HCT116 (cell line): ENCODE measurements at regions not wholly inside any gene's neighbourhood (a gene's known extent, or its start where the extent isn't known, plus 50 kb on each side); places are given as distances from the start of the nearest gene placed in this dataset.

ENCODE experiments used
- ATAC-seq: fragments of 200-7000 bp; cut with Tn5 transposase; 2 replicates; pipeline ENCODE4 v1.9.1; 2020; ENCODE audit warnings: mild to moderate bottlenecking, moderate library complexity
- BruUV-seq: library from RNA; stranded (reverse); fragments of 400-500 nt; replicated peaks from 2 replicates; lab custom pipeline; 2021; lab: Mats Ljungman, UMichigan
- CTCF ChIA-PET: fragments of 300-600 bp; sonication (Branson Sonifier 250); formaldehyde crosslinking; loops from one replicate; lab custom pipeline; 2021; ENCODE audit warnings: antibody characterized with exemption; lab: Charles Lee
- POLR2A ChIA-PET: fragments of 300-600, 350-600 bp; sonication (Branson Sonifier 250); formaldehyde crosslinking; loops from one replicate; lab custom pipeline; 2021; ENCODE audit warnings: antibody characterized with exemption; lab: Charles Lee
- RAD21 ChIA-PET, 2 experiments: fragments of 300-600 bp; sonication (Branson Sonifier 250); formaldehyde crosslinking; loops; one replicate each; lab custom pipeline; 2023; ENCODE audit warnings: low total read pairs in 2 of 2; ENCODE audit not compliant: uncharacterized antibody in 2 of 2, unreplicated experiment in 2 of 2, low non-redundant PET in 1 of 2; lab: Charles Lee
- DNase-seq: peaks from one replicate; pipeline ENCODE4 v3.0.0-alpha.2; 2010; ENCODE audit warnings: low read depth, low spot score
- H2AFZ ChIP-seq: fragments of 200-600 bp; shearing (Covaris generic), sonication (generic); 2 replicates; pipeline ENCODE4 v1.6.1; 2017; ENCODE audit warnings: low read depth, mixed run types, mixed read lengths, antibody characterized with exemption, low read length; ENCODE audit not compliant: poor library complexity, severe bottlenecking
- H3K27ac ChIP-seq: 2 replicates; pipeline ENCODE4 v1.5.1; 2012; ENCODE audit warnings: low read depth, low read length
- H3K27me3 ChIP-seq: fragments of 200-600 bp; sonication (generic); 2 replicates; pipeline ENCODE4 v1.6.1; 2016; ENCODE audit warnings: mixed run types, low read length, mixed read lengths; ENCODE audit not compliant: insufficient read depth
- H3K36me3 ChIP-seq, 2 experiments: fragments of 200-500 bp in 1 of 2; fragments of 200-600 bp in 1 of 2; sonication (Bioruptor generic) in 1 of 2; sonication (generic) in 1 of 2; 2 replicates each; pipeline versions ENCODE4 v1.5.1 to v1.6.1; 2014 to 2016; ENCODE audit warnings: low read length in 2 of 2, inconsistent platforms in 1 of 2, mixed read lengths in 1 of 2, mixed run types in 1 of 2; ENCODE audit not compliant: insufficient read depth in 2 of 2, control insufficient read depth in 1 of 2
- H3K4me1 ChIP-seq, 2 experiments: fragments of 200-600 bp in 1 of 2; sonication (generic) in 1 of 2; 2 replicates each; pipeline versions ENCODE4 v1.5.1 to v1.6.1; 2012 to 2017; ENCODE audit warnings: low read length in 2 of 2, inconsistent platforms in 1 of 2, mild to moderate bottlenecking in 1 of 2, mixed read lengths in 1 of 2, mixed run types in 1 of 2, moderate library complexity in 1 of 2; ENCODE audit not compliant: insufficient read depth in 2 of 2, control insufficient read depth in 1 of 2
- H3K4me2 ChIP-seq: fragments of 200-600 bp; sonication (generic); 2 replicates; pipeline ENCODE4 v1.6.1; 2017; ENCODE audit warnings: mixed run types, low read length, mixed read lengths
- H3K4me3 ChIP-seq, 2 experiments: fragments of 200-600 bp in 1 of 2; sonication (generic) in 1 of 2; replicated peaks in 1 of 2; 2 replicates each; pipeline ENCODE4 v1.5.1; 2011 to 2016; ENCODE audit warnings: low read length in 2 of 2, control low read depth in 1 of 2, low read depth in 1 of 2, mild to moderate bottlenecking in 1 of 2, mixed read lengths in 1 of 2, mixed run types in 1 of 2
- H3K79me2 ChIP-seq: fragments of 200-600 bp; sonication (generic); 2 replicates; pipeline ENCODE4 v1.6.1; 2017; ENCODE audit warnings: mild to moderate bottlenecking, mixed run types, low read length, moderate library complexity, mixed read lengths; ENCODE audit not compliant: insufficient read depth
- H3K9ac ChIP-seq: fragments of 200-600 bp; sonication (generic); 2 replicates; pipeline ENCODE4 v1.6.1; 2016; ENCODE audit warnings: low read length, mixed read lengths
- H3K9me2 ChIP-seq: fragments of 200-600 bp; sonication (generic), shearing (Covaris generic); 2 replicates; pipeline ENCODE4 v1.6.1; 2017; ENCODE audit warnings: mixed run types, mild to moderate bottlenecking, moderate library complexity; ENCODE audit not compliant: insufficient read depth
- H3K9me3 ChIP-seq, 2 experiments: fragments of 200-500 bp in 1 of 2; fragments of 200-600 bp in 1 of 2; sonication (Bioruptor generic) in 1 of 2; sonication (generic) in 1 of 2; 2 replicates each; pipeline ENCODE4 v1.6.1; 2014 to 2017; ENCODE audit warnings: low read length in 2 of 2, mixed read lengths in 2 of 2, inconsistent platforms in 1 of 2, low read depth in 1 of 2, mild to moderate bottlenecking in 1 of 2, mixed run types in 1 of 2, moderate library complexity in 1 of 2; ENCODE audit not compliant: control insufficient read depth in 1 of 2, insufficient read depth in 1 of 2
- H4K20me1 ChIP-seq: fragments of 200-600 bp; sonication (generic), shearing (Covaris generic); 2 replicates; pipeline ENCODE4 v1.6.1; 2017; ENCODE audit warnings: mixed run types, mild to moderate bottlenecking, moderate library complexity; ENCODE audit not compliant: insufficient read depth
- CBX3 ChIP-seq: IDR thresholded peaks from 2 replicates; pipeline ENCODE4 v1.6.1; 2012; ENCODE audit warnings: low read depth
- ELF1 ChIP-seq: IDR thresholded peaks from 2 replicates; pipeline ENCODE4 v1.6.1; 2012; ENCODE audit warnings: low read depth, borderline replicate concordance
- EZH2phosphoT487 ChIP-seq: fragments of 200-600 bp; IDR thresholded peaks from 2 replicates; pipeline ENCODE4 v1.6.1; 2018; ENCODE audit warnings: antibody characterized with exemption, borderline replicate concordance
- POLR2AphosphoS5 ChIP-seq: IDR thresholded peaks from 2 replicates; pipeline ENCODE4 v1.6.1; 2011; ENCODE audit warnings: mild to moderate bottlenecking, low read depth, low read length, moderate library complexity
- RAD21 ChIP-seq: IDR thresholded peaks from 2 replicates; pipeline ENCODE4 v1.6.1; 2012; ENCODE audit warnings: low read depth, mild to moderate bottlenecking
- SP1 ChIP-seq: IDR thresholded peaks from 2 replicates; pipeline ENCODE4 v1.6.1; 2012; ENCODE audit warnings: low read depth
- SRF ChIP-seq: IDR thresholded peaks from 2 replicates; pipeline ENCODE4 v1.6.1; 2012; ENCODE audit warnings: low read depth
- YY1 ChIP-seq: IDR thresholded peaks from 2 replicates; pipeline ENCODE4 v1.6.1; 2011; ENCODE audit warnings: low read length, low read depth, moderate library complexity, mild to moderate bottlenecking; ENCODE audit not compliant: insufficient replicate concordance; ENCODE audit errors: extremely low read depth
- ZNF274 ChIP-seq: fragments of 200-500 bp; sonication (Bioruptor generic); IDR thresholded peaks from 2 replicates; pipeline ENCODE4 v1.6.1; 2014; ENCODE audit warnings: mild to moderate bottlenecking, low read depth, low read length, inconsistent platforms
- intact Hi-C: fragments of 100-400 bp; cut with micrococcal nuclease; formaldehyde crosslinking; loops from 2 replicates; pipeline ENCODE4 v1.10.0; 2022
- TF ChIP-seq, protein P1 (sequence below): IDR thresholded peaks from 2 replicates; pipeline ENCODE4 v1.6.1; 2012
- TF ChIP-seq, protein P2 (sequence below): IDR thresholded peaks from 2 replicates; pipeline ENCODE4 v1.6.1; 2012
- TF ChIP-seq, protein P3 (sequence below): IDR thresholded peaks from 2 replicates; pipeline ENCODE4 v1.6.1; 2012; ENCODE audit warnings: low read depth

DNA sequence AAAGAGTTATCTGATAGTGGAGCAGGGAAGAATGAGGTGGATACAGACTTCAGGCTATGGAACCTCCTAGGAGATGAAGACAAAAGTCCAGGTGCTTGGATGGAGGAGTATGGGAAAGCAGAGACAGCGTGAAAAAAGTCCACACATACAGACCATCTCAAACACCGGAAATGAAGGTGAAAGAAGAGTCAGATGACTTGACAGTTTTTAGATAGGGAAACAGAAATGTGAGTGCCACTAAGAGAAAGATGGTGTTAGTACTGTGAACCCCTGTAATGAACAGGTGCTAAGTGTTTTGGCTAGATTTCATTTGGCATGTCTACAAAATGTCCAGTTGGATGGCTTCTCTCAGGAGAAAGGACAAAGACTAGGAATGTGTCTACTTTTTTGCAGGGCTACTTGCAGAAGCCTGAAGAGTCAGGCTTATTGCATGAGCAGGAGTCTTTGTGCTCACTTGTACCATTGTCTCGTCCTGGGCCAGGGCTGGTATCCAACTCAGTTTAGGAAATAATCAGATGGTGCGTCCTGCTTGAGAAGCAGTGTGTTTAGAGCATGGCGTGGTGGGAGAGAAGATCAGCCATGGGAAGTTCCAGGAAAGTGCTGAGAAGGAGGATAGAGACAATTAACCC is 90.6 kb upstream of the STARD4 start:
- BruUV-seq = no TSS peak
- POLR2A ChIA-PET = no interaction called here
- Histone ChIP-seq H3K27me3 (no peaks in the 10 kb centered on the region), H2AFZ (no peak overlapping the region), H3K9me3 (no peaks in the 10 kb centered on the region), H3K27ac (no peak overlapping the region), H4K20me1 (no peaks in the 10 kb centered on the region), H3K4me1 (no peaks in the 10 kb centered on the region), H3K9me2 (no peaks in the 10 kb centered on the region), H3K9ac (no peak overlapping the region), H3K4me2 (no peak overlapping the region), H3K4me3 (no peak overlapping the region), H3K36me3 (no peaks in the 10 kb centered on the region), H3K79me2 (no peaks in the 10 kb centered on the region)
- intact Hi-C loops = no loop called here
- TF ChIP-seq CBX3 = no peak
- no peak for TF ChIP-seq ELF1
- TF ChIP-seq, protein P1, sequence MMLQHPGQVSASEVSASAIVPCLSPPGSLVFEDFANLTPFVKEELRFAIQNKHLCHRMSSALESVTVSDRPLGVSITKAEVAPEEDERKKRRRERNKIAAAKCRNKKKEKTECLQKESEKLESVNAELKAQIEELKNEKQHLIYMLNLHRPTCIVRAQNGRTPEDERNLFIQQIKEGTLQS = no peak
- no peak for TF ChIP-seq ZNF274
- TF ChIP-seq EZH2phosphoT487 = no peak
- TF ChIP-seq, protein P2, sequence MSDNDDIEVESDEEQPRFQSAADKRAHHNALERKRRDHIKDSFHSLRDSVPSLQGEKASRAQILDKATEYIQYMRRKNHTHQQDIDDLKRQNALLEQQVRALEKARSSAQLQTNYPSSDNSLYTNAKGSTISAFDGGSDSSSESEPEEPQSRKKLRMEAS = no peak
- no peak for TF ChIP-seq YY1
- TF ChIP-seq POLR2AphosphoS5 = no peak
- TF ChIP-seq SP1 = no peak
- ATAC-seq (no peak), DNase-seq (no peak)
- RAD21 ChIA-PET = no interaction called here
- CTCF ChIA-PET = no interaction called here

DNA sequence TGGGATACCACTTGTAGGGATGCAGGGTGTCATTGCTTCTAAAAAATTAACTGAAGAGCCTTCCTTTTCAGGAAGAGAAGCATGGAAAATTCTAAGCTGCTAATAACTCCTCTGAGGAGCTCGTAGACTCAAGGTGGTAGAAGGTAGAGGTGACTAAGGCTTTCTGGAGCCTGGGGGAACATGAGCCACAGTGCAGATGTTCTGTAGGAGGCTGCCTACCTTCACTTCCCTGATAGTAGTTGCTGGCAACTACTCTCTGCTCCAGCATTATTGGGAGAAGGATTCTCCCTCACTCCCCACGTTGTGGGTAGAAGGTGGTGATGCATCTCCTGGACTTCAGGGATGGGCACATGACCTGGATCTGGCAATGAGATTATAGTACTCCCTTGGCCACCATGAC is 86.7 kb upstream of the STARD4 start:
- ATAC-seq (no peak), DNase-seq (no peak)
- H3K4me1 ChIP-seq = no peaks in the 10 kb centered on the region
- BruUV-seq = no TSS peak
- no peaks in the 10 kb centered on the region for H3K9me3 ChIP-seq
- H3K9ac ChIP-seq = no peak overlapping the region
- H3K27ac ChIP-seq = no peak overlapping the region
- H4K20me1 ChIP-seq = no peaks in the 10 kb centered on the region
- no peak overlapping the region for H2AFZ ChIP-seq
- RAD21 ChIA-PET = no interaction called here
- no peaks in the 10 kb centered on the region for H3K27me3 ChIP-seq
- H3K79me2 ChIP-seq = no peaks in the 10 kb centered on the region
- H3K4me2 ChIP-seq = no peak overlapping the region
- H3K4me3 ChIP-seq = no peak overlapping the region
- H3K36me3 ChIP-seq = no peaks in the 10 kb centered on the region
- H3K9me2 ChIP-seq = no peaks in the 10 kb centered on the region
- no peak for TF ChIP-seq SRF
- TF ChIP-seq, protein P2 = no peak
- TF ChIP-seq, protein P3, sequence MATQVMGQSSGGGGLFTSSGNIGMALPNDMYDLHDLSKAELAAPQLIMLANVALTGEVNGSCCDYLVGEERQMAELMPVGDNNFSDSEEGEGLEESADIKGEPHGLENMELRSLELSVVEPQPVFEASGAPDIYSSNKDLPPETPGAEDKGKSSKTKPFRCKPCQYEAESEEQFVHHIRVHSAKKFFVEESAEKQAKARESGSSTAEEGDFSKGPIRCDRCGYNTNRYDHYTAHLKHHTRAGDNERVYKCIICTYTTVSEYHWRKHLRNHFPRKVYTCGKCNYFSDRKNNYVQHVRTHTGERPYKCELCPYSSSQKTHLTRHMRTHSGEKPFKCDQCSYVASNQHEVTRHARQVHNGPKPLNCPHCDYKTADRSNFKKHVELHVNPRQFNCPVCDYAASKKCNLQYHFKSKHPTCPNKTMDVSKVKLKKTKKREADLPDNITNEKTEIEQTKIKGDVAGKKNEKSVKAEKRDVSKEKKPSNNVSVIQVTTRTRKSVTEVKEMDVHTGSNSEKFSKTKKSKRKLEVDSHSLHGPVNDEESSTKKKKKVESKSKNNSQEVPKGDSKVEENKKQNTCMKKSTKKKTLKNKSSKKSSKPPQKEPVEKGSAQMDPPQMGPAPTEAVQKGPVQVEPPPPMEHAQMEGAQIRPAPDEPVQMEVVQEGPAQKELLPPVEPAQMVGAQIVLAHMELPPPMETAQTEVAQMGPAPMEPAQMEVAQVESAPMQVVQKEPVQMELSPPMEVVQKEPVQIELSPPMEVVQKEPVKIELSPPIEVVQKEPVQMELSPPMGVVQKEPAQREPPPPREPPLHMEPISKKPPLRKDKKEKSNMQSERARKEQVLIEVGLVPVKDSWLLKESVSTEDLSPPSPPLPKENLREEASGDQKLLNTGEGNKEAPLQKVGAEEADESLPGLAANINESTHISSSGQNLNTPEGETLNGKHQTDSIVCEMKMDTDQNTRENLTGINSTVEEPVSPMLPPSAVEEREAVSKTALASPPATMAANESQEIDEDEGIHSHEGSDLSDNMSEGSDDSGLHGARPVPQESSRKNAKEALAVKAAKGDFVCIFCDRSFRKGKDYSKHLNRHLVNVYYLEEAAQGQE = no peak
- TF ChIP-seq RAD21 = no peak
- intact Hi-C loops = no loop called here
- CTCF ChIA-PET = no interaction called here
- POLR2A ChIA-PET = no interaction called here
